IMR-90 (cell line): ENCODE measurements at regions not wholly inside any gene's neighbourhood (a gene's known extent, or its start where the extent isn't known, plus 50 kb on each side); places are given as distances from the start of the nearest gene placed in this dataset.

ENCODE experiments used
- ATAC-seq: fragments of 200-7000 bp; cut with Tn5 transposase; 2 replicates; pipeline ENCODE4 v1.9.1; 2020; ENCODE audit warnings: low read depth, mild to moderate bottlenecking, moderate library complexity
- BruUV-seq: library from RNA; stranded (reverse); fragments of 400-500 nt; replicated peaks from 2 replicates; lab custom pipeline; 2021; lab: Mats Ljungman, UMichigan
- CTCF ChIA-PET: fragments of 300-600 bp; formaldehyde crosslinking; extraction: SDS; loops from one replicate; lab custom pipeline; 2021; ENCODE audit warnings: antibody characterized with exemption; lab: Yijun Ruan, JAX
- POLR2A ChIA-PET: fragments of 300-600 bp; sonication (Branson Sonifier 250); formaldehyde crosslinking; loops from one replicate; lab custom pipeline; 2022; ENCODE audit warnings: antibody characterized with exemption; ENCODE audit not compliant: unreplicated experiment; lab: Charles Lee
- DNase-seq: peaks from one replicate; pipeline ENCODE4 v3.0.0; 2013
- H2AFZ ChIP-seq: replicated peaks from 2 replicates; pipeline ENCODE3; 2013; ENCODE audit warnings: low read length, mild to moderate bottlenecking; ENCODE audit not compliant: poor library complexity
- H2AK5ac ChIP-seq: 2 replicates; pipeline ENCODE4 v1.6.1; 2013; ENCODE audit warnings: low read depth, low read length, inconsistent platforms
- H2AK9ac ChIP-seq: replicated peaks from 2 replicates; pipeline ENCODE3; 2013; ENCODE audit warnings: mild to moderate bottlenecking, low read depth, low read length, moderate library complexity; ENCODE audit not compliant: poor library complexity
- H2BK120ac ChIP-seq: 2 replicates; pipeline ENCODE4 v1.6.1; 2013; ENCODE audit warnings: low read depth, low read length, inconsistent platforms
- H2BK15ac ChIP-seq: 3 replicates; pipeline ENCODE4 v1.6.1; 2013; ENCODE audit warnings: low read depth, low read length, inconsistent platforms
- H2BK20ac ChIP-seq: 2 replicates; pipeline ENCODE4 v1.6.1; 2013; ENCODE audit warnings: low read depth, mild to moderate bottlenecking, inconsistent platforms, low read length, moderate library complexity
- H2BK5ac ChIP-seq: 2 replicates; pipeline ENCODE4 v1.6.1; 2013; ENCODE audit warnings: mild to moderate bottlenecking, low read depth, low read length, inconsistent platforms; ENCODE audit not compliant: poor library complexity, severe bottlenecking
- H3K14ac ChIP-seq: replicated peaks from 2 replicates; pipeline ENCODE4 v1.6.1; 2013; ENCODE audit warnings: low read depth, low read length, inconsistent platforms
- H3K18ac ChIP-seq: 2 replicates; pipeline ENCODE4 v1.6.1; 2013; ENCODE audit warnings: low read depth, low read length, control low read depth
- H3K23ac ChIP-seq: 2 replicates; pipeline ENCODE4 v1.6.1; 2013; ENCODE audit warnings: low read depth, low read length, inconsistent platforms
- H3K27ac ChIP-seq: 2 replicates; pipeline ENCODE4 v1.5.1; 2013; ENCODE audit warnings: mild to moderate bottlenecking, control low read depth, low read length; ENCODE audit not compliant: insufficient read depth
- H3K27me3 ChIP-seq: 2 replicates; pipeline ENCODE4 v1.6.1; 2013; ENCODE audit warnings: low read length; ENCODE audit not compliant: control insufficient read depth, insufficient read depth
- H3K36me3 ChIP-seq: 2 replicates; pipeline ENCODE4 v1.6.1; 2013; ENCODE audit warnings: low read length, mixed read lengths; ENCODE audit not compliant: control insufficient read depth, insufficient read depth
- H3K4ac ChIP-seq: 2 replicates; pipeline ENCODE4 v1.6.1; 2013; ENCODE audit warnings: low read depth, low read length, inconsistent platforms
- H3K4me1 ChIP-seq: 2 replicates; pipeline ENCODE4 v1.6.1; 2013; ENCODE audit warnings: low read length, mixed read lengths; ENCODE audit not compliant: control insufficient read depth, insufficient read depth
- H3K4me2 ChIP-seq: 2 replicates; pipeline ENCODE4 v1.6.1; 2013; ENCODE audit warnings: low read depth, mild to moderate bottlenecking, control low read depth, low read length, moderate library complexity
- H3K4me3 ChIP-seq: 2 replicates; pipeline ENCODE4 v1.5.1; 2013; ENCODE audit warnings: low read depth, mild to moderate bottlenecking, control low read depth, low read length, moderate library complexity; ENCODE audit not compliant: insufficient read depth
- H3K56ac ChIP-seq: 2 replicates; pipeline ENCODE4 v1.6.1; 2013; ENCODE audit warnings: low read length, inconsistent platforms; ENCODE audit not compliant: insufficient read depth; ENCODE audit errors: extremely low read depth
- H3K79me1 ChIP-seq, 2 experiments: 2 replicates each; pipeline ENCODE4 v1.6.1; 2013; ENCODE audit warnings: low read length in 2 of 2, inconsistent platforms in 1 of 2, low read depth in 1 of 2
- H3K9ac ChIP-seq: 2 replicates; pipeline ENCODE4 v1.6.1; 2013; ENCODE audit warnings: low read depth, low read length, control low read depth
- H3K9me1 ChIP-seq: 2 replicates; pipeline ENCODE4 v1.6.1; 2013; ENCODE audit warnings: low read length, inconsistent platforms; ENCODE audit not compliant: insufficient read depth
- H3K9me3 ChIP-seq: 2 replicates; pipeline ENCODE4 v1.6.1; 2013; ENCODE audit warnings: low read length; ENCODE audit not compliant: control insufficient read depth, insufficient read depth
- H4K20me1 ChIP-seq: 2 replicates; pipeline ENCODE4 v1.6.1; 2013; ENCODE audit warnings: low read length, inconsistent platforms; ENCODE audit not compliant: insufficient read depth
- H4K5ac ChIP-seq: 2 replicates; pipeline ENCODE4 v1.6.1; 2013; ENCODE audit warnings: mild to moderate bottlenecking, low read depth, low read length, control low read depth
- H4K8ac ChIP-seq, 2 experiments: 2 replicates each; pipeline ENCODE4 v1.6.1; 2013; ENCODE audit warnings: low read depth in 2 of 2, low read length in 2 of 2, control low read depth in 1 of 2, inconsistent platforms in 1 of 2
- H4K91ac ChIP-seq: 2 replicates; pipeline ENCODE4 v1.6.1; 2013; ENCODE audit warnings: low read depth, low read length, inconsistent platforms; ENCODE audit not compliant: insufficient read depth
- BHLHE40 ChIP-seq: fragments of 150-350 bp; IDR thresholded peaks from 2 replicates; pipeline ENCODE4 v1.6.1; 2016; ENCODE audit warnings: mild to moderate bottlenecking, low read depth, low read length
- CEBPB ChIP-seq: IDR thresholded peaks from 2 replicates; pipeline ENCODE4 v1.6.1; 2012; ENCODE audit warnings: low read depth, low read length, improper control_type of control experiment
- CHD1 ChIP-seq: IDR thresholded peaks from 2 replicates; pipeline ENCODE4 v1.6.1; 2012; ENCODE audit warnings: low read depth, low read length, improper control_type of control experiment
- CTCF ChIP-seq: conservative IDR thresholded peaks from 2 replicates; pipeline ENCODE4 v1.5.1; 2012; ENCODE audit warnings: mild to moderate bottlenecking, low read depth, low read length, improper control_type of control experiment
- FOS ChIP-seq: fragments of 150-350 bp; IDR thresholded peaks from 2 replicates; pipeline ENCODE4 v1.6.1; 2016; ENCODE audit warnings: low read depth, low read length
- MAFK ChIP-seq: IDR thresholded peaks from 2 replicates; pipeline ENCODE4 v1.6.1; 2012; ENCODE audit warnings: low read depth, low read length, improper control_type of control experiment
- MAZ ChIP-seq: IDR thresholded peaks from 2 replicates; pipeline ENCODE4 v1.6.1; 2012; ENCODE audit warnings: low read depth, mild to moderate bottlenecking, low read length, improper control_type of control experiment, moderate library complexity, borderline replicate concordance
- MXI1 ChIP-seq: IDR thresholded peaks from 2 replicates; pipeline ENCODE4 v1.6.1; 2012; ENCODE audit warnings: low read depth, mild to moderate bottlenecking, low read length, moderate library complexity, borderline replicate concordance
- NFE2L2 ChIP-seq: fragments of 150-350 bp; IDR thresholded peaks from 2 replicates; pipeline ENCODE4 v1.6.1; 2016; ENCODE audit warnings: low read depth, mild to moderate bottlenecking, low read length
- POLR2A ChIP-seq: IDR thresholded peaks from 2 replicates; pipeline ENCODE4 v1.6.1; 2012; ENCODE audit warnings: mild to moderate bottlenecking, low read depth, low read length
- RAD21 ChIP-seq: IDR thresholded peaks from 2 replicates; pipeline ENCODE4 v1.6.1; 2012; ENCODE audit warnings: low read length, improper control_type of control experiment
- RCOR1 ChIP-seq: IDR thresholded peaks from 2 replicates; pipeline ENCODE4 v1.6.1; 2012; ENCODE audit warnings: mild to moderate bottlenecking, low read length, improper control_type of control experiment; ENCODE audit not compliant: insufficient replicate concordance
- RFX5 ChIP-seq: IDR thresholded peaks from 2 replicates; pipeline ENCODE4 v1.8.0; 2012; ENCODE audit warnings: low read depth, mild to moderate bottlenecking, low read length, moderate library complexity
- SMC3 ChIP-seq: fragments of 150-350 bp; IDR thresholded peaks from 2 replicates; pipeline ENCODE4 v1.6.1; 2016; ENCODE audit warnings: low read depth, mild to moderate bottlenecking, antibody characterized with exemption, low read length, moderate library complexity
- USF2 ChIP-seq: fragments of 150-350 bp; IDR thresholded peaks from 2 replicates; pipeline ENCODE4 v1.6.1; 2017; ENCODE audit warnings: mild to moderate bottlenecking, antibody characterized with exemption, low read length, low read depth
- WGBS, 2 experiments: methylation state at CpG; one replicate each; pipeline versions ENCODE4 v1.1.5 to v1.1.7; 2013; ENCODE audit warnings: missing lambda C conversion rate in 2 of 2; ENCODE audit not compliant: insufficient read length in 1 of 2; ENCODE audit errors: extremely low coverage in 2 of 2; 5-methylcytosine and 5-hydroxymethylcytosine counted together
- dilution Hi-C: fragments of 300-500 bp; cut with HindIII; formaldehyde crosslinking; loops from one replicate; pipeline ENCODE4 v1.14.3; 2018; ENCODE audit warnings: low sequenced_read_pairs; ENCODE audit not compliant: unreplicated experiment
- in situ Hi-C: fragments of 300-500 bp; cut with MboI; formaldehyde crosslinking; loops from 3 replicates; pipeline ENCODE4 v1.14.3; 2019; ENCODE audit warnings: low sequenced_read_pairs, inconsistent platforms, mixed read lengths
- intact Hi-C: fragments of 100-400 bp; cut with micrococcal nuclease; formaldehyde crosslinking; loops from 2 replicates; pipeline ENCODE4 v1.10.0; 2022
- TF ChIP-seq, protein P1 (sequence below): fragments of 150-350 bp; IDR thresholded peaks from 2 replicates; pipeline ENCODE4 v1.6.1; 2016; ENCODE audit warnings: low read depth, mild to moderate bottlenecking, low read length, moderate library complexity, borderline replicate concordance

GRCh38 chr10:33832124-33832787 lies 497.8 kb upstream of the NRP1 start:
- H3K56ac ChIP-seq: no peak overlapping the region
- H3K9ac ChIP-seq: no peak overlapping the region
- no peaks in the 10 kb centered on the region for H4K20me1 ChIP-seq
- H2AK9ac ChIP-seq: no peak overlapping the region
- H3K36me3 ChIP-seq: no peaks in the 10 kb centered on the region
- in situ Hi-C loops: no loop called here
- no peaks in the 10 kb centered on the region for H3K9me1 ChIP-seq
- no peak overlapping the region for H3K4me3 ChIP-seq
- no peak overlapping the region for H3K4ac ChIP-seq
- H3K4me2 ChIP-seq: no peak overlapping the region
- H2BK120ac ChIP-seq: no peak overlapping the region
- no peak overlapping the region for H4K8ac ChIP-seq
- dilution Hi-C loops: no loop called here
- POLR2A ChIA-PET: no interaction called here
- no peak overlapping the region for H2BK15ac ChIP-seq
- no peak overlapping the region for H2AFZ ChIP-seq
- no peaks in the 10 kb centered on the region for H3K9me3 ChIP-seq
- intact Hi-C loops: no loop called here
- no peak overlapping the region for H2BK20ac ChIP-seq
- ATAC-seq: no peak
- no peak overlapping the region for H3K18ac ChIP-seq
- H4K91ac ChIP-seq: no peak overlapping the region
- no peak overlapping the region for H3K23ac ChIP-seq
- BruUV-seq: no TSS peak
- no peaks in the 10 kb centered on the region for H3K4me1 ChIP-seq
- H3K27ac ChIP-seq: no peak overlapping the region
- no peaks in the 10 kb centered on the region for H3K79me1 ChIP-seq
- H3K14ac ChIP-seq: no peak overlapping the region
- H3K27me3 ChIP-seq: peaks cover 6% of the 10 kb centered on the region
- TF ChIP-seq USF2: no peak
- TF ChIP-seq RCOR1: no peak
- TF ChIP-seq RFX5: no peak
- TF ChIP-seq NFE2L2: no peak
- TF ChIP-seq CTCF: no peak
- no peak for TF ChIP-seq MXI1
- TF ChIP-seq MAZ: no peak
- TF ChIP-seq FOS: no peak
- TF ChIP-seq POLR2A: no peak
- no peak for TF ChIP-seq CEBPB
- no peak for TF ChIP-seq CHD1
- TF ChIP-seq, protein P1, sequence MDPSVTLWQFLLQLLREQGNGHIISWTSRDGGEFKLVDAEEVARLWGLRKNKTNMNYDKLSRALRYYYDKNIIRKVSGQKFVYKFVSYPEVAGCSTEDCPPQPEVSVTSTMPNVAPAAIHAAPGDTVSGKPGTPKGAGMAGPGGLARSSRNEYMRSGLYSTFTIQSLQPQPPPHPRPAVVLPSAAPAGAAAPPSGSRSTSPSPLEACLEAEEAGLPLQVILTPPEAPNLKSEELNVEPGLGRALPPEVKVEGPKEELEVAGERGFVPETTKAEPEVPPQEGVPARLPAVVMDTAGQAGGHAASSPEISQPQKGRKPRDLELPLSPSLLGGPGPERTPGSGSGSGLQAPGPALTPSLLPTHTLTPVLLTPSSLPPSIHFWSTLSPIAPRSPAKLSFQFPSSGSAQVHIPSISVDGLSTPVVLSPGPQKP: no peak
- TF ChIP-seq BHLHE40: no peak
- TF ChIP-seq RAD21: no peak
- TF ChIP-seq SMC3: no peak
- TF ChIP-seq MAFK: no peak
- H2BK5ac ChIP-seq: no peak overlapping the region
- no peak overlapping the region for H2AK5ac ChIP-seq
- no CpG with 5 or more reads among the region's 4 CpGs for WGBS, 2 experiments
- CTCF ChIA-PET: no interaction called here
- no peak for DNase-seq
- no peak overlapping the region for H4K5ac ChIP-seq
